Stimulated activated CD8-positive, alpha-beta memory T cell treated with anti-CD3 and anti-CD28 coated beads, Interleukin-7, amount 100 ng/mL, for 24 hours (primary cell): ENCODE measurements at regions not wholly inside any gene's neighbourhood (a gene's known extent, or its start where the extent isn't known, plus 50 kb on each side); places are given as distances from the start of the nearest gene placed in this dataset.

Experiments used
- DNase-seq: peaks from one replicate; pipeline ENCODE4 v3.0.0-alpha.2; 2020; ENCODE audit warnings: low read depth

- DNase-seq, result no peak
These were observed 51.7 kb upstream of the FZD8 start for GRCh38 chr10:35693800-35694199.
